H9 (cell line): ENCODE measurements at regions not wholly inside any gene's neighbourhood (a gene's known extent, or its start where the extent isn't known, plus 50 kb on each side); places are given as distances from the start of the nearest gene placed in this dataset.

Experiments used
- DNase-seq: peaks from one replicate; pipeline ENCODE4 v3.0.0-alpha.2; 2017
- H2AFZ ChIP-seq: one replicate; pipeline ENCODE4 v1.6.1; 2013; ENCODE audit warnings: mild to moderate bottlenecking, low read length, control low read depth, moderate library complexity
- H2AK5ac ChIP-seq: 2 replicates; pipeline ENCODE4 v1.6.1; 2013; ENCODE audit warnings: low read length, control low read depth, mixed read lengths; ENCODE audit not compliant: insufficient read length
- H2BK120ac ChIP-seq: one replicate; pipeline ENCODE4 v1.6.1; 2013; ENCODE audit warnings: low read depth, mild to moderate bottlenecking, low read length, control low read depth, inconsistent platforms; ENCODE audit not compliant: poor library complexity, severe bottlenecking
- H2BK12ac ChIP-seq: 2 replicates; pipeline ENCODE4 v1.6.1; 2013; ENCODE audit warnings: low read length, control low read depth, mixed read lengths, low read depth; ENCODE audit not compliant: insufficient read length
- H2BK15ac ChIP-seq: 2 replicates; pipeline ENCODE4 v1.6.1; 2013; ENCODE audit warnings: low read depth, low read length, control low read depth
- H2BK20ac ChIP-seq: one replicate; pipeline ENCODE4 v1.6.1; 2013; ENCODE audit warnings: low read depth, mild to moderate bottlenecking, low read length, control low read depth, inconsistent platforms; ENCODE audit not compliant: poor library complexity, severe bottlenecking
- H2BK5ac ChIP-seq: 2 replicates; pipeline ENCODE4 v1.6.1; 2013; ENCODE audit warnings: low read length, control low read depth, mixed read lengths; ENCODE audit not compliant: insufficient read length
- H3K14ac ChIP-seq: 2 replicates; pipeline ENCODE4 v1.6.1; 2013; ENCODE audit warnings: low read length, control low read depth; ENCODE audit not compliant: insufficient read depth
- H3K18ac ChIP-seq: 2 replicates; pipeline ENCODE4 v1.6.1; 2013; ENCODE audit warnings: low read depth, mild to moderate bottlenecking, mixed read lengths, low read length, control low read depth; ENCODE audit not compliant: insufficient read length
- H3K23ac ChIP-seq: 2 replicates; pipeline ENCODE4 v1.6.1; 2013; ENCODE audit warnings: low read length, control low read depth, mixed read lengths, low read depth; ENCODE audit not compliant: insufficient read length
- H3K23me2 ChIP-seq: 2 replicates; pipeline ENCODE4 v1.6.1; 2013; ENCODE audit warnings: low read depth, mild to moderate bottlenecking, mixed read lengths, low read length, control low read depth; ENCODE audit not compliant: insufficient read length, poor library complexity, severe bottlenecking
- H3K27ac ChIP-seq: 2 replicates; pipeline ENCODE4 v1.5.1; 2013; ENCODE audit warnings: low read length, control low read depth, mixed read lengths, low read depth; ENCODE audit not compliant: insufficient read length
- H3K27me3 ChIP-seq: 2 replicates; pipeline ENCODE4 v1.6.1; 2013; ENCODE audit warnings: low read length, control low read depth, inconsistent platforms; ENCODE audit not compliant: insufficient read depth
- H3K4ac ChIP-seq: 2 replicates; pipeline ENCODE4 v1.6.1; 2013; ENCODE audit warnings: low read depth, mild to moderate bottlenecking, control low read depth, inconsistent platforms, low read length, moderate library complexity
- H3K4me1 ChIP-seq: 2 replicates; pipeline ENCODE4 v1.6.1; 2013; ENCODE audit warnings: low read length, control low read depth, inconsistent platforms; ENCODE audit not compliant: insufficient read depth
- H3K4me2 ChIP-seq: 2 replicates; pipeline ENCODE4 v1.6.1; 2013; ENCODE audit warnings: low read length, control low read depth, mixed read lengths; ENCODE audit not compliant: insufficient read length, insufficient read depth
- H3K56ac ChIP-seq: 2 replicates; pipeline ENCODE4 v1.6.1; 2013; ENCODE audit warnings: low read depth, mild to moderate bottlenecking, mixed read lengths, low read length, control low read depth; ENCODE audit not compliant: insufficient read length
- H3K79me1 ChIP-seq: 2 replicates; pipeline ENCODE4 v1.6.1; 2013; ENCODE audit warnings: low read depth, mild to moderate bottlenecking, moderate library complexity, low read length, control low read depth, inconsistent platforms; ENCODE audit not compliant: insufficient read depth, poor library complexity, severe bottlenecking
- H3K79me2 ChIP-seq: 2 replicates; pipeline ENCODE4 v1.6.1; 2013; ENCODE audit warnings: low read length, control low read depth, inconsistent platforms; ENCODE audit not compliant: insufficient read depth
- H3K9ac ChIP-seq: 2 replicates; pipeline ENCODE4 v1.6.1; 2013; ENCODE audit warnings: low read length, control low read depth, mixed read lengths; ENCODE audit not compliant: insufficient read length; ENCODE audit errors: extremely low read depth
- H3K9me3 ChIP-seq: one replicate; pipeline ENCODE4 v1.6.1; 2013; ENCODE audit warnings: low read depth, low read length, inconsistent platforms; ENCODE audit not compliant: control insufficient read depth
- H3T11ph ChIP-seq: one replicate; pipeline ENCODE4 v1.6.1; 2013; ENCODE audit warnings: mild to moderate bottlenecking, low read length, control low read depth, inconsistent platforms
- H4K20me1 ChIP-seq: one replicate; pipeline ENCODE4 v1.6.1; 2013; ENCODE audit not compliant: control insufficient read depth, insufficient read length, insufficient read depth
- H4K5ac ChIP-seq: 2 replicates; pipeline ENCODE4 v1.6.1; 2013; ENCODE audit warnings: low read depth, mild to moderate bottlenecking, mixed read lengths, low read length, control low read depth; ENCODE audit not compliant: insufficient read length
- H4K8ac ChIP-seq: replicated peaks from 2 replicates; pipeline ENCODE4 v1.6.1; 2013; ENCODE audit warnings: low read length, control low read depth, mixed read lengths, low read depth; ENCODE audit not compliant: insufficient read length
- H4K91ac ChIP-seq: 2 replicates; pipeline ENCODE4 v1.6.1; 2013; ENCODE audit warnings: low read depth, mild to moderate bottlenecking, moderate library complexity, mixed read lengths, low read length, control low read depth; ENCODE audit not compliant: insufficient read length
- H3K27ac Mint-ChIP-seq, 3 experiments: 2 replicates in 2 of 3; 3 replicates in 1 of 3; pipeline ENCODE4 v1.8.0; 2020 to 2021; ENCODE audit warnings: mixed read lengths in 3 of 3, mild to moderate bottlenecking in 1 of 3, moderate library complexity in 1 of 3
- H3K27me3 Mint-ChIP-seq: 2 replicates; pipeline ENCODE4 v1.8.0; 2021; ENCODE audit warnings: low read depth, mild to moderate bottlenecking, moderate library complexity, mixed read lengths
- H3K36me3 Mint-ChIP-seq, 3 experiments: 2 replicates in 2 of 3; 3 replicates in 1 of 3; pipeline ENCODE4 v1.8.0; 2020 to 2021; ENCODE audit warnings: low read depth in 3 of 3, mixed read lengths in 3 of 3; ENCODE audit not compliant: insufficient read depth in 1 of 3
- H3K4me1 Mint-ChIP-seq, 2 experiments: 2 replicates each; pipeline ENCODE4 v1.8.0; 2020; ENCODE audit warnings: mixed read lengths in 2 of 2
- H3K4me3 Mint-ChIP-seq, 2 experiments: 2 replicates in 1 of 2; 3 replicates in 1 of 2; pipeline ENCODE4 v1.8.0; 2020 to 2021; ENCODE audit warnings: mild to moderate bottlenecking in 2 of 2, mixed read lengths in 2 of 2, moderate library complexity in 1 of 2
- H3K9me3 Mint-ChIP-seq, 2 experiments: 2 replicates in 1 of 2; 3 replicates in 1 of 2; pipeline ENCODE4 v1.8.0; 2020; ENCODE audit warnings: mild to moderate bottlenecking in 2 of 2, mixed read lengths in 2 of 2, moderate library complexity in 1 of 2
- WGBS: extraction: QIAGEN DNeasy Blood & Tissue Kit; methylation state at CpG from one replicate; pipeline ENCODE4 v1.1.7; 2013; ENCODE audit warnings: missing lambda C conversion rate, low lambda C conversion rate, mixed read lengths; ENCODE audit not compliant: insufficient read length; ENCODE audit errors: extremely low coverage; 5-methylcytosine and 5-hydroxymethylcytosine counted together
- TF ChIP-seq, protein P1 (sequence below): fragments of 200-600 bp; sonication (generic); conservative IDR thresholded peaks from 3 replicates; pipeline ENCODE4 v1.8.0; 2021; ENCODE audit warnings: antibody characterized with exemption, mild to moderate bottlenecking

DNA sequence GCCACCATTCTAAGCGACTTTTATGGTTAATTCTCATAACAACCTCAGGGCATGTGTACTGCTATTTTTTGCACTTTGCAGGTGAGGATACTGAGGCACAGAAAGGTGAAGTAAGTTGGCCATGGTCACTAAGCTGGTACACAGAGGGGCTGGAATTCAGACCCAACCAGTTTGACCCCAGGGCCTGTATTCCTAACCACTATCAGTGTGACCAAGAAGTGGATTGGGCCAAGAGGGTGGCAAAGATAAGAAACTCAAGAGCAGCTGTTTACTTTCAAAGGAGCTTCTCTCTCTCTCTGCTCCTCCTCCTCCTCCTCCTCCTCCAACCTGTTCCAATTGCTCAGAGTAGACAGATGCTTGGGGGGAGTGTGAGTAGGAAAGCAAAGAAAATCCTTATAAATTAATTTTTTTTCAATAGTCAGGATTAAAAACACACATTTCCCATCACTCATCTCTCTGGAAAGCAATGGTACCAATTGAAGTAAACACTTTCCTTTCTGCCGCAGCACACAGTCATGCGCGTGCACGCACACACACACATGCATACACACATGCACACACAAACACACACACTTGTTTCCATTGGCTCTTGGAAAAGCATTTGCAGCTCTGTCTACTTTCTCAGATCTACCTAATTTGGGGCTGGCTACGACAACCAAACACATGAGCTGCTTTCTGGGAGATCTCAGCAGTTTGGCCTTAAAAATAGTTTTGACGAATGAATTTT, 736.7 kb upstream of the WWC1 start:
- Histone ChIP-seq H3K27ac (no peak overlapping the region), H3K4me2 (no peak overlapping the region)

More for the DNA sequence above, 736.7 kb upstream of the WWC1 start:
- peaks cover 25 to 26% of the 10 kb centered on the region in 2 experiments for H3K4me1 Mint-ChIP-seq
- no peaks in the 10 kb centered on the region for H3K79me2 ChIP-seq
- peaks cover 6 to 10% of the 10 kb centered on the region in 2 experiments; a peak in 2 of 5 replicates for H3K9me3 Mint-ChIP-seq
- no peaks in the 10 kb centered on the region for H3K27me3 ChIP-seq
- no peak overlapping the region for H2BK12ac ChIP-seq
- no peak overlapping the region for H2BK15ac ChIP-seq
- H4K8ac ChIP-seq, result no peak overlapping the region
- H3K79me1 ChIP-seq, result no peaks in the 10 kb centered on the region
- no peak overlapping the region for H3K56ac ChIP-seq
- no peak overlapping the region for H2BK120ac ChIP-seq
- H4K20me1 ChIP-seq, result no peaks in the 10 kb centered on the region
- peaks cover 6% of the 10 kb centered on the region; the same call in 1 of the 2 replicates for H3K4me1 ChIP-seq
- no peaks in the 10 kb centered on the region for H3K23me2 ChIP-seq
- WGBS, result no CpG with 5 or more reads among the region's 7 CpGs
- DNase-seq, result no peak
- no peak overlapping the region for H2BK5ac ChIP-seq
- H2AK5ac ChIP-seq, result no peak overlapping the region
- no peak overlapping the region for H2AFZ ChIP-seq
- no peak overlapping the region for H3K27ac Mint-ChIP-seq
- peaks cover 0 to 10% (median 3%) of the 10 kb centered on the region in 3 experiments; a peak in 5 of 7 replicates for H3K36me3 Mint-ChIP-seq
- TF ChIP-seq, protein P1, sequence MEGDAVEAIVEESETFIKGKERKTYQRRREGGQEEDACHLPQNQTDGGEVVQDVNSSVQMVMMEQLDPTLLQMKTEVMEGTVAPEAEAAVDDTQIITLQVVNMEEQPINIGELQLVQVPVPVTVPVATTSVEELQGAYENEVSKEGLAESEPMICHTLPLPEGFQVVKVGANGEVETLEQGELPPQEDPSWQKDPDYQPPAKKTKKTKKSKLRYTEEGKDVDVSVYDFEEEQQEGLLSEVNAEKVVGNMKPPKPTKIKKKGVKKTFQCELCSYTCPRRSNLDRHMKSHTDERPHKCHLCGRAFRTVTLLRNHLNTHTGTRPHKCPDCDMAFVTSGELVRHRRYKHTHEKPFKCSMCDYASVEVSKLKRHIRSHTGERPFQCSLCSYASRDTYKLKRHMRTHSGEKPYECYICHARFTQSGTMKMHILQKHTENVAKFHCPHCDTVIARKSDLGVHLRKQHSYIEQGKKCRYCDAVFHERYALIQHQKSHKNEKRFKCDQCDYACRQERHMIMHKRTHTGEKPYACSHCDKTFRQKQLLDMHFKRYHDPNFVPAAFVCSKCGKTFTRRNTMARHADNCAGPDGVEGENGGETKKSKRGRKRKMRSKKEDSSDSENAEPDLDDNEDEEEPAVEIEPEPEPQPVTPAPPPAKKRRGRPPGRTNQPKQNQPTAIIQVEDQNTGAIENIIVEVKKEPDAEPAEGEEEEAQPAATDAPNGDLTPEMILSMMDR, result no peak
- H4K91ac ChIP-seq, result no peak overlapping the region
- H3K14ac ChIP-seq, result no peak overlapping the region
- H3K4me3 Mint-ChIP-seq, result no peak overlapping the region
- H3K4ac ChIP-seq, result no peak overlapping the region
- H3T11ph ChIP-seq, result no peak overlapping the region
- H3K9me3 ChIP-seq, result no peaks in the 10 kb centered on the region
- no peak overlapping the region for H3K18ac ChIP-seq
- H3K27me3 Mint-ChIP-seq, result no peaks in the 10 kb centered on the region; the same call in 1 of the 2 replicates
- H3K9ac ChIP-seq, result no peak overlapping the region
- H4K5ac ChIP-seq, result no peak overlapping the region
- no peak overlapping the region for H3K23ac ChIP-seq
- H2BK20ac ChIP-seq, result no peak overlapping the region
